ENCODE measurements at regions not wholly inside any gene's neighbourhood (a gene's known extent, or its start where the extent isn't known, plus 50 kb on each side); places are given as distances from the start of the nearest gene placed in this dataset.

GRCh38 chr1:229950908-229951307 lies 116.1 kb upstream of the GALNT2 start:
- H3K4me3 ChIP-seq (ENCODE audit: low read depth, low read length): no peak overlapping the region
- TF ChIP-seq CTCF (IDR thresholded peaks at IDR 0.05; ENCODE audit: low read depth, low read length) (no peak), MYC (IDR thresholded peaks at IDR 0.05; ENCODE audit: low read depth, low read length) (no peak), MAX (IDR thresholded peaks at IDR 0.05; ENCODE audit: low read depth, low read length) (no peak), POLR2A (IDR thresholded peaks at IDR 0.05; ENCODE audit: extremely low read depth, insufficient read length) (no peak)
- DNase-seq (ENCODE audit: low read depth): no peak

GRCh38 chr1:229951856-229952534 lies 115.0 kb upstream of the GALNT2 start:
- no peak for DNase-seq (ENCODE audit: low read depth)
- no peak for TF ChIP-seq POLR2A (IDR thresholded peaks at IDR 0.05; ENCODE audit: extremely low read depth, insufficient read length)
- no peak for TF ChIP-seq CTCF (IDR thresholded peaks at IDR 0.05; ENCODE audit: low read depth, low read length)
- no peak for TF ChIP-seq MAX (IDR thresholded peaks at IDR 0.05; ENCODE audit: low read depth, low read length)
- TF ChIP-seq MYC (IDR thresholded peaks at IDR 0.05; ENCODE audit: low read depth, low read length): no peak
- no peak overlapping the region for H3K4me3 ChIP-seq (ENCODE audit: low read depth, low read length)

GRCh38 chr1:229952670-229953520 lies 114.1 kb upstream of the GALNT2 start:
- H3K4me3 ChIP-seq (ENCODE audit: low read depth, low read length): no peak overlapping the region
- no peak for TF ChIP-seq MYC (IDR thresholded peaks at IDR 0.05; ENCODE audit: low read depth, low read length)
- TF ChIP-seq MAX (IDR thresholded peaks at IDR 0.05; ENCODE audit: low read depth, low read length): no peak
- TF ChIP-seq CTCF (IDR thresholded peaks at IDR 0.05; ENCODE audit: low read depth, low read length): no peak
- TF ChIP-seq POLR2A (IDR thresholded peaks at IDR 0.05; ENCODE audit: extremely low read depth, insufficient read length): no peak
- no peak for DNase-seq (ENCODE audit: low read depth)

- no peak overlapping the region for H3K4me3 ChIP-seq (ENCODE audit: low read depth, low read length)
- no peak for DNase-seq (ENCODE audit: low read depth)
- TF ChIP-seq MYC (IDR thresholded peaks at IDR 0.05; ENCODE audit: low read depth, low read length): no peak
- no peak for TF ChIP-seq MAX (IDR thresholded peaks at IDR 0.05; ENCODE audit: low read depth, low read length)
These were observed 113.2 kb upstream of the GALNT2 start for GRCh38 chr1:229953736-229954326.

- no peak for TF ChIP-seq CTCF (IDR thresholded peaks at IDR 0.05; ENCODE audit: low read depth, low read length)
- no peak for TF ChIP-seq MAX (IDR thresholded peaks at IDR 0.05; ENCODE audit: low read depth, low read length)
- TF ChIP-seq POLR2A (IDR thresholded peaks at IDR 0.05; ENCODE audit: extremely low read depth, insufficient read length): no peak
- no peak for TF ChIP-seq MYC (IDR thresholded peaks at IDR 0.05; ENCODE audit: low read depth, low read length)
These were observed 102.8 kb upstream of the GALNT2 start for GRCh38 chr1:229964281-229964680.

GRCh38 chr1:229970714-229971113 lies 96.3 kb upstream of the GALNT2 start:
- H3K4me3 ChIP-seq (ENCODE audit: low read depth, low read length): no peak overlapping the region
- TF ChIP-seq POLR2A (IDR thresholded peaks at IDR 0.05; ENCODE audit: extremely low read depth, insufficient read length): no peak
- TF ChIP-seq MAX (IDR thresholded peaks at IDR 0.05; ENCODE audit: low read depth, low read length): no peak
- TF ChIP-seq MYC (IDR thresholded peaks at IDR 0.05; ENCODE audit: low read depth, low read length): no peak
- TF ChIP-seq CTCF (IDR thresholded peaks at IDR 0.05; ENCODE audit: low read depth, low read length): no peak
- DNase-seq (ENCODE audit: low read depth): no peak

More at GRCh38 chr1:229964281-229964680, 102.8 kb upstream of the GALNT2 start:
- H3K4me3 ChIP-seq (ENCODE audit: low read depth, low read length): no peak overlapping the region
- no peak for DNase-seq (ENCODE audit: low read depth)

Data from NB4 (cell line).